KMS-11 (cell line): ENCODE measurements at regions not wholly inside any gene's neighbourhood (a gene's known extent, or its start where the extent isn't known, plus 50 kb on each side); places are given as distances from the start of the nearest gene placed in this dataset.
"Not testable (repeated sequence)": the region's sequence is repeated elsewhere in the genome, so short reads cannot be mapped to it uniquely, and the experiment has no call there.

Experiments
- H2AFZ ChIP-seq: fragments of 200-600 bp; sonication (generic); 2 replicates; pipeline ENCODE4 v1.6.1; 2016; ENCODE audit warnings: antibody characterized with exemption, mixed run types, low read depth
- H3K27ac ChIP-seq: fragments of 200-600 bp; sonication (generic); 2 replicates; pipeline ENCODE4 v1.6.1; 2016; ENCODE audit warnings: mild to moderate bottlenecking, mixed run types
- H3K27me3 ChIP-seq: fragments of 200-600 bp; sonication (generic); 2 replicates; pipeline ENCODE4 v1.6.1; 2017; ENCODE audit warnings: mild to moderate bottlenecking, low read depth, mixed run types, moderate library complexity; ENCODE audit not compliant: insufficient read depth
- H3K36me3 ChIP-seq: fragments of 200-600 bp; sonication (generic); 2 replicates; pipeline ENCODE4 v1.6.1; 2017; ENCODE audit warnings: mild to moderate bottlenecking, mixed run types; ENCODE audit not compliant: insufficient read depth
- H3K4me1 ChIP-seq: fragments of 200-600 bp; sonication (generic); 2 replicates; pipeline ENCODE4 v1.6.1; 2016; ENCODE audit warnings: mild to moderate bottlenecking, low read depth, mixed run types; ENCODE audit not compliant: poor library complexity, severe bottlenecking
- H3K4me2 ChIP-seq: fragments of 200-600 bp; sonication (generic); 2 replicates; pipeline ENCODE4 v1.7.0; 2016; ENCODE audit warnings: mild to moderate bottlenecking, mixed run types
- H3K4me3 ChIP-seq: fragments of 200-600 bp; sonication (generic); IDR thresholded peaks from 2 replicates; pipeline ENCODE4 v1.6.1; 2017; ENCODE audit warnings: low read depth, low read length, mixed read lengths; ENCODE audit not compliant: insufficient read depth
- H3K79me2 ChIP-seq: fragments of 200-600 bp; sonication (generic); 2 replicates; pipeline ENCODE4 v1.6.1; 2016; ENCODE audit warnings: low read depth, mixed run types; ENCODE audit not compliant: insufficient read depth
- H3K9ac ChIP-seq: fragments of 200-600 bp; sonication (generic); 2 replicates; pipeline ENCODE4 v1.6.1; 2016; ENCODE audit warnings: mild to moderate bottlenecking, mixed run types
- H4K20me1 ChIP-seq: fragments of 200-600 bp; sonication (generic); 2 replicates; pipeline ENCODE4 v1.6.1; 2016; ENCODE audit warnings: mild to moderate bottlenecking, mixed run types; ENCODE audit not compliant: insufficient read depth
- CTCF ChIP-seq: fragments of 200-600 bp; sonication (generic); conservative IDR thresholded peaks from 2 replicates; pipeline ENCODE4 v1.6.1; 2017; ENCODE audit warnings: low read depth, mild to moderate bottlenecking, antibody characterized with exemption, low read length, moderate library complexity, mixed read lengths

- no peak for TF ChIP-seq CTCF
- no peaks in the 10 kb centered on the region for H3K36me3 ChIP-seq
- H3K4me2 ChIP-seq, result no peak overlapping the region
Measured at GRCh38 chr5:131107128-131107527, 57.9 kb downstream of the HINT1 start.

GRCh38 chr5:131104169-131104808 is 60.8 kb downstream of the HINT1 start:
- H3K4me1 ChIP-seq, result no peaks in the 10 kb centered on the region

More at GRCh38 chr5:131107128-131107527, 57.9 kb downstream of the HINT1 start:
- Histone ChIP-seq H3K9ac (no peak overlapping the region), H3K4me3 (no peak overlapping the region), H3K27me3 (no peaks in the 10 kb centered on the region), H3K79me2 (no peaks in the 10 kb centered on the region), H3K27ac (no peak overlapping the region), H3K4me1 (no peaks in the 10 kb centered on the region), H4K20me1 (no peaks in the 10 kb centered on the region), H2AFZ (no peak overlapping the region)

GRCh38 chr5:131096774-131097710 is 68.0 kb downstream of the HINT1 start:
- Histone ChIP-seq H3K4me3 (no peak overlapping the region), H3K27me3 (no peaks in the 10 kb centered on the region), H3K27ac (no peak overlapping the region), H3K36me3 (no peaks in the 10 kb centered on the region), H3K4me1 (no peaks in the 10 kb centered on the region), H2AFZ (no peak overlapping the region), H3K9ac (no peak overlapping the region), H4K20me1 (no peaks in the 10 kb centered on the region), H3K4me2 (no peak overlapping the region), H3K79me2 (no peaks in the 10 kb centered on the region)
- no peak for TF ChIP-seq CTCF

More at GRCh38 chr5:131104169-131104808, 60.8 kb downstream of the HINT1 start:
- Histone ChIP-seq H4K20me1 (no peaks in the 10 kb centered on the region), H3K79me2 (no peaks in the 10 kb centered on the region), H3K36me3 (no peaks in the 10 kb centered on the region), H3K27me3 (no peaks in the 10 kb centered on the region), H3K4me3 (no peak overlapping the region), H3K9ac (no peak overlapping the region), H3K27ac (no peak overlapping the region), H2AFZ (no peak overlapping the region), H3K4me2 (no peak overlapping the region)
- no peak for TF ChIP-seq CTCF

GRCh38 chr5:131095561-131095960 is 69.5 kb downstream of the HINT1 start:
- H3K4me1 ChIP-seq, H3K79me2 ChIP-seq, H3K4me2 ChIP-seq, H3K27ac ChIP-seq, H3K9ac ChIP-seq, H3K27me3 ChIP-seq, H3K36me3 ChIP-seq, H4K20me1 ChIP-seq, H3K4me3 ChIP-seq, H2AFZ ChIP-seq: not testable (repeated sequence)
